ENCODE measurements at regions not wholly inside any gene's neighbourhood (a gene's known extent, or its start where the extent isn't known, plus 50 kb on each side); places are given as distances from the start of the nearest gene placed in this dataset.

GRCh38 chrX:69228732-69229131 lies 63.5 kb upstream of the PJA1 start:
- TF ChIP-seq, protein P1, sequence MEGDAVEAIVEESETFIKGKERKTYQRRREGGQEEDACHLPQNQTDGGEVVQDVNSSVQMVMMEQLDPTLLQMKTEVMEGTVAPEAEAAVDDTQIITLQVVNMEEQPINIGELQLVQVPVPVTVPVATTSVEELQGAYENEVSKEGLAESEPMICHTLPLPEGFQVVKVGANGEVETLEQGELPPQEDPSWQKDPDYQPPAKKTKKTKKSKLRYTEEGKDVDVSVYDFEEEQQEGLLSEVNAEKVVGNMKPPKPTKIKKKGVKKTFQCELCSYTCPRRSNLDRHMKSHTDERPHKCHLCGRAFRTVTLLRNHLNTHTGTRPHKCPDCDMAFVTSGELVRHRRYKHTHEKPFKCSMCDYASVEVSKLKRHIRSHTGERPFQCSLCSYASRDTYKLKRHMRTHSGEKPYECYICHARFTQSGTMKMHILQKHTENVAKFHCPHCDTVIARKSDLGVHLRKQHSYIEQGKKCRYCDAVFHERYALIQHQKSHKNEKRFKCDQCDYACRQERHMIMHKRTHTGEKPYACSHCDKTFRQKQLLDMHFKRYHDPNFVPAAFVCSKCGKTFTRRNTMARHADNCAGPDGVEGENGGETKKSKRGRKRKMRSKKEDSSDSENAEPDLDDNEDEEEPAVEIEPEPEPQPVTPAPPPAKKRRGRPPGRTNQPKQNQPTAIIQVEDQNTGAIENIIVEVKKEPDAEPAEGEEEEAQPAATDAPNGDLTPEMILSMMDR (IDR thresholded peaks at IDR 0.05 in 4 of 5, conservative IDR thresholded peaks at IDR 0.05 in 1 of 5), result no peak
- no peak for TF ChIP-seq POLR2A (IDR thresholded peaks at IDR 0.05)

All from gastrocnemius medialis (tissue), 4 donors.